Activated T-helper 17 cell treated with anti-CD3 and anti-CD28 coated beads, Interleukin-2, amount 50 U/mL, for 72 hours (primary cell): ENCODE measurements at regions not wholly inside any gene's neighbourhood (a gene's known extent, or its start where the extent isn't known, plus 50 kb on each side); places are given as distances from the start of the nearest gene placed in this dataset.
"Not testable (repeated sequence)": the region's sequence is repeated elsewhere in the genome, so short reads cannot be mapped to it uniquely, and the experiment has no call there.

Experiments used
- ATAC-seq: fragments of 150-1000 bp; cut with Tn5 transposase; replicated peaks from 2 replicates; pipeline ENCODE4 v1.10.0; 2021; ENCODE audit warnings: mild to moderate bottlenecking, moderate library complexity
- H3K27ac Mint-ChIP-seq: one replicate; pipeline ENCODE4 v1.8.0; 2022; ENCODE audit warnings: mixed read lengths
- H3K27me3 Mint-ChIP-seq: one replicate; pipeline ENCODE4 v1.8.0; 2022; ENCODE audit warnings: mixed read lengths
- H3K36me3 Mint-ChIP-seq: one replicate; pipeline ENCODE4 v1.8.0; 2022; ENCODE audit warnings: low read depth, mild to moderate bottlenecking, mixed read lengths
- H3K4me1 Mint-ChIP-seq: one replicate; pipeline ENCODE4 v1.8.0; 2022; ENCODE audit warnings: mixed read lengths
- H3K4me3 Mint-ChIP-seq: one replicate; pipeline ENCODE4 v1.8.0; 2022; ENCODE audit warnings: mild to moderate bottlenecking, mixed read lengths
- H3K9me3 Mint-ChIP-seq: one replicate; pipeline ENCODE4 v1.8.0; 2022; ENCODE audit warnings: mixed read lengths

DNA sequence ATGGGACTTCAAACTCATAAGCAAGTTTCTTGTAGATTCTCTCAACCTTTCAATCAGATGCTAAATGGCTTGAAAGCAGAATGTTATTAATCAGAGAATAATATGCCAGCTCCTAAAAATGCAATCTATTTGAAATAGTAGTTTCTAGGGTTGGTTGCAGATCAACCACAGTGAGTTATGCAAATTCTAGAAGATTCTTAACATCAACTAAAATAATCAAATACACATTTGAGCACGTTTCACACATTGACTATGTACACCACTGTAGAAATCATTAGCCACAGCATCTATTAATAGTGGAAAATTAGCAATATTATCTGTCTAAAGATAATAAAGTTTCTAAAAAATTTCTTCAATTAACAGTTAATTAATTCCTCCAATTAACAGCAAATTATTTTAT lies 141.9 kb upstream of the GJE1 start:
- Mint-ChIP-seq H3K4me1 (peaks cover 5% of the 10 kb centered on the region), H3K36me3 (no peaks in the 10 kb centered on the region), H3K9me3 (peaks cover 6% of the 10 kb centered on the region), H3K27me3 (peaks cover 8% of the 10 kb centered on the region), H3K4me3 (no peak overlapping the region), H3K27ac (no peak overlapping the region)
- no peak for ATAC-seq

DNA sequence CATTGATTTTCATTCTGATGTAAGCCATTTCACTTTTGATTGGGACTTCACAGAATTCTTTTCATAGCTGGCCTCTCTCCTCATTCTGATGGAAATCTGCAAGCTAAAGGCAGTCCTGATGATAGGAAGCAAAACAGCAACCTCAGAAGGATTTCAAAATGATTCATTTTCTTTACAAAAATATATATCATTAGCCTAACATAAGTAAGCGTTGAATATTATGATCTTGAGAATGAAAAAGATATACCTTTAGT lies 143.1 kb upstream of the GJE1 start:
- Mint-ChIP-seq H3K4me1 (no peaks in the 10 kb centered on the region), H3K27me3 (peaks cover 5% of the 10 kb centered on the region), H3K4me3 (no peak overlapping the region), H3K36me3 (no peaks in the 10 kb centered on the region), H3K27ac (no peak overlapping the region), H3K9me3 (no peaks in the 10 kb centered on the region)
- no peak for ATAC-seq

DNA sequence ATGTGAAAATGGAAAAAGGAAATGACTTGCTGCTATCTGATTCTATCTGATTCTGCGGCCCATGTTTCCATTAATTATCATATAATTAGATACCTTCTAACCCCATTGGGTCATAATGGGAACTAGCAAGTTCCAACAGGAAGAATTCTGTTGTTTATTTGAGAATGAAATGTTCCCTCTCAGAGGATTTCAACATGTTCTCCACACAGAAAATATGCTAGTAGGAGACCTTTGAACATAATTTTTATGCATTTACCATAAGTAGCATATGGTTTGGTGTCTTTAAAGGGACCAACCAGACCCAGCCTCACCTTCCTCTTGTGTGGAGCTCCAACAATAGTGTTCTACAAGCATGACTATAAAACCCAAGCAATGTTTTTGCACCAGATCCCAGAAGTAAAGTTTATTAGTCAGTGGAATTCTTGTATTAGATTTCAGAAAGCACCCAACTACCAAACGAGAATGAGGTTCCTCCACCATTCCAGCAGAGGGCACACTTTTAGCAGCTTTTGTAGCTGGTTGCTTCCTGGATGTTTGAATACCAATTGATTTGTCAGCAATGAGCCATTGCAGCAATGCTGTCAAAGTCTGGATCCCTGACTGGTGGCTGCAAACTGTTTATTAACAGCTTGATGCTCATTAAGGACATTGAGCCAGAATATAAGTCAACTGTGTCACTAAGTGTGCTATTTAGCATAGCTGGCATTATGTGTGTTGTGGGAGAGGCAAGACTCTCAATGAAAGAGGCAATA lies 143.6 kb upstream of the GJE1 start:
- Mint-ChIP-seq H3K4me1 (no peaks in the 10 kb centered on the region), H3K27ac (no peak overlapping the region), H3K9me3 (no peaks in the 10 kb centered on the region), H3K4me3 (no peak overlapping the region), H3K27me3 (peaks cover 5% of the 10 kb centered on the region), H3K36me3 (no peaks in the 10 kb centered on the region)
- ATAC-seq = peak; percentile 52

DNA sequence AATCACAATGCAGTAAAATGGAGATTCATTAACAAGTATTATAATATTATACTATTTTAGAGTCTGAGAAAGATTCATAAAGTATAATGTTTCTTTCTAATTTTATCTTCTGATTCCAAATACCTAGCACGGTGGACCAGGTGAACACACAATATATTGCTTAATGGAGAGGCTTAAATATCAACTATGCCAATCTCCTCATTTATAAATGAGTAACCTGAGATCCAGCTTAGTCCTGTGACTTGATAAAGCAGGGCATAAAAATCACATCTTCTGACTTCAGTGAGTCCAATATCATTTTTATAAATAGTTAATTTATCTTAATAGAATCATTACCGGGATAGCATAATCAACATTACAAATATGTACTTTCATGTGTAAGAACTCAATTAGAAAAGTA lies 144.4 kb upstream of the GJE1 start:
- no peaks in the 10 kb centered on the region for H3K9me3 Mint-ChIP-seq
- H3K27me3 Mint-ChIP-seq = peaks cover 2% of the 10 kb centered on the region
- no peak overlapping the region for H3K27ac Mint-ChIP-seq
- no peaks in the 10 kb centered on the region for H3K4me1 Mint-ChIP-seq
- no peaks in the 10 kb centered on the region for H3K36me3 Mint-ChIP-seq
- H3K4me3 Mint-ChIP-seq = no peak overlapping the region
- no peak for ATAC-seq

DNA sequence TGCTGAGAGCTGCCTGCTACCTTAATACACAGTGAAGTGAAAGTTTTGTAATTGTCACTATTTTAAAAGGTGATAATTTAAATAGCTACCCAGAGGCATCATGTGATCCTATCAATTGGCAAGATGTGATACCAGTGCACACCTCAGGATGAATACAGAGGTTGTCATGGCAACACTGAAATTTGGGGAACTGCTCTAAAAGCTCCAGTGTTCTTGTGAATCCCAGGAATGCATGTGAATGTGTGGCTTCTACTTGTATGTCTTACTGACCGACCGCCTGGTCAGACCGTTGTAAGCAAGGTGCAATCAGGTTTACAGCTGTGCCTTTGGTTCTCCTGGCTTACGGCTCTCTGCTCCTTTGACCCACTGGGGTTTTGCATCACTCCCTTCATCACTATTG lies 146.3 kb upstream of the GJE1 start:
- Mint-ChIP-seq H3K36me3 (no peaks in the 10 kb centered on the region), H3K27ac (no peak overlapping the region), H3K4me1 (no peaks in the 10 kb centered on the region), H3K9me3 (no peaks in the 10 kb centered on the region), H3K4me3 (no peak overlapping the region), H3K27me3 (peaks cover 3% of the 10 kb centered on the region)
- no peak for ATAC-seq

DNA sequence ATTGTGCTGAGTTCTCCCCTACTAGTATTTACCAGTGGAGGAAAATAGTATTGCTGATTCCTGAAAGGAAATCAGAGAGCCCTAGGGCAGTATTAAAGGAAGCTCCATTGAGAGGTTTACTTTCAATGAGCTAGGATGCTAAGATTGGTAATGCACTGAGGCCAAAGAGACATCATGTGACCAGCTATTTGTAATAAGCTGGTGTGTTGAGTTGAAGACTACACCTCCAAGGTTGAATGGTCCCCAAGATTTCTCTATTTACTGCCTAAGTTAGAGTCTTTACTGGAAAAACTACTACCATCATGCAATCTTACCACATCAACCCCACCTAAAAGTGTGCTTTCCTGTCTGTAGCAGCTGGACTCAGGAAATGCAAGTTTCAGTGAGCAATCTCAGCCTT lies 151.5 kb upstream of the GJE1 start:
- Mint-ChIP-seq H3K27ac (no peak overlapping the region), H3K4me3 (no peak overlapping the region), H3K9me3 (no peaks in the 10 kb centered on the region), H3K36me3 (no peaks in the 10 kb centered on the region), H3K27me3 (peaks cover 3% of the 10 kb centered on the region), H3K4me1 (no peaks in the 10 kb centered on the region)
- ATAC-seq = peak; percentile 16

DNA sequence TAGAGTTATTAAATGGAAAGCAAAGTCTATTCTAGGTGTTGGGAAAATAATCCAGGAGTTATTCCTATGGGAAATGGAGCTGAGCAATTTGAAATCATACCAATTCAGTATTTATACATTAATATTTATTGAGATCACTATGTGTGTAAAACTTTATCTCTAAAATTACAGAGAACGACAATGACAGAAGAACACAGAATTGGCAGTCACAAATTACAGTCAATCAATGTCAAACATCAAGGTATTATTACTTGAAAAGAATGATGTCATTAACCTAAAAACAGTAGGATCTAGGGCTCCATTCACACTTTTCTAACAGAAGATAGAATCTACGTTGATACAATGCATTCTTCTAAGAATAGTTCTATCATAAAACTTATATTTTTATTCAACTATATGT lies 154.9 kb upstream of the GJE1 start:
- no peaks in the 10 kb centered on the region for H3K4me1 Mint-ChIP-seq

DNA sequence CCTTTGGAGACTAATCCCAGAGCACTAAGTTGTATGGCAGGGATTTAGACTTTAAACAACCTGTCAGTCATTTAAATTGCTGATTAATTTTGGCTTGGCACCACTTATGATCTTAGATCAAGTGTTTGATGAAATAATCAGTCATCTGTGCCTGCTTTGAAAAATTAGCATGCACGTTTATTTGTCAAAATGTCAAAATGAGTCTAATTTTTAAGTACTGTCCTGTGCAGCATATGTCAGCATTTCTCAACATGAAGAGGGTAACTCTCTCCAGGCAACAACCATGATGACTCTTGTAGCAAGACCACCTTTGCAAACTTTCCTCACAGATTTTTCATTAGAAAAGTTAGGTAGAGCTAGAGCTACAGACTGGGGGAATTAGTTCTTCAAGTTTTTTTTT lies 155.7 kb upstream of the GJE1 start:
- ATAC-seq = no peak
- Mint-ChIP-seq H3K36me3 (no peaks in the 10 kb centered on the region), H3K4me3 (no peak overlapping the region), H3K9me3 (no peaks in the 10 kb centered on the region), H3K27ac (no peak overlapping the region), H3K4me1 (no peaks in the 10 kb centered on the region), H3K27me3 (no peaks in the 10 kb centered on the region)

More for the DNA sequence above, 154.9 kb upstream of the GJE1 start:
- Mint-ChIP-seq H3K36me3 (no peaks in the 10 kb centered on the region), H3K27ac (no peak overlapping the region), H3K9me3 (no peaks in the 10 kb centered on the region), H3K27me3 (no peaks in the 10 kb centered on the region), H3K4me3 (no peak overlapping the region)
- ATAC-seq = no peak

DNA sequence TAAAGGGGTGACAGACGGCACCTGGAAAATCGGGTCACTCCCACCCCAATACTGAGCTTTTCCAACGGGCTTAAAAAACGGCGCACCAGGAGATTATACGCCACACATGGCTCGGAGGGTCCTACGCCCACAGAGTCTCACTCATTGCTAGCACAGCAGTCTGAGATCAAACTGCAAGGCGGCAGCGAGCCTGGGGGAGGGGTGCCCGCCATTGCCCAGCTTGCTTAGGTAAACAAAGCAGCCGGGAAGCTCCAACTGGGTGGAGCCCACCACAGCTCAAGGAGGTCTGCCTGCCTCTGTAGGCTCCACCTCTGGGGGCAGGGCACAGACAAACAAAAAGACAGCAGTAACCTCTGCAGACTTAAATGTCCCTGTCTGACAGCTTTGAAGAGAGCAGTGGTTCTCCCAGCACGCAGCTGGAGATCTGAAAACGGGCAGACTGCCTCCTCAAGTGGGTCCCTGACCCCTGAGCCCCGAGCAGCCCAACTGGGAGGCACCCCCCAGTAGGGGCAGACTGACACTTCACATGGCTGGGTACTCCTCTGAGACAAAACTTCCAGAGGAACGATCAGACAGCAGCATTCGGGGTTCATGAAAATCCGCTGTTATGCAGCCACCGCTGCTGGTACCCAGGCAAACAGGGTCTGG lies 162.8 kb upstream of the GJE1 start:
- not testable (repeated sequence) for H3K36me3 Mint-ChIP-seq, H3K4me1 Mint-ChIP-seq, H3K27me3 Mint-ChIP-seq, H3K9me3 Mint-ChIP-seq, H3K27ac Mint-ChIP-seq, ATAC-seq, H3K4me3 Mint-ChIP-seq

DNA sequence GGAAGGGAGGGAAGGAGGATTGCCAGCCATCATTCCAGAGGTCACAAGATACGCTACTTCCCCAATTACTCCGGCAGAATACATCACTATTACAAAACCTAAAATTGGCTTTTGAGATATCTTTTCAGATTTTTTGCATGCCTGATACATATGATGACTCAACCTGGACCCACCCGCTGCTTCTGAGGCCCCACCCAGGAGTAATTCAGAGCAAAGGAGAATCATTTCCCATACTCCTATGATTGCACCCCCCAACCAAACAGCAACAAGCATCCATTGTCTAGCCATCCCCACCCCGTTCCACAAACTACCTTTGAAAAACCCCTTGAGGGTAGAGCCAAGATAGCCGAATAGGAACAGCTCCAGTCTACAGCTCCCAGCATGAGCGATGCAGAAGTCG lies 163.5 kb upstream of the GJE1 start:
- H3K27ac Mint-ChIP-seq = no peak overlapping the region
- peaks cover 6% of the 10 kb centered on the region for H3K4me1 Mint-ChIP-seq
- H3K36me3 Mint-ChIP-seq = no peaks in the 10 kb centered on the region
- no peaks in the 10 kb centered on the region for H3K9me3 Mint-ChIP-seq
- no peak for ATAC-seq
- no peak overlapping the region for H3K4me3 Mint-ChIP-seq
- no peaks in the 10 kb centered on the region for H3K27me3 Mint-ChIP-seq

DNA sequence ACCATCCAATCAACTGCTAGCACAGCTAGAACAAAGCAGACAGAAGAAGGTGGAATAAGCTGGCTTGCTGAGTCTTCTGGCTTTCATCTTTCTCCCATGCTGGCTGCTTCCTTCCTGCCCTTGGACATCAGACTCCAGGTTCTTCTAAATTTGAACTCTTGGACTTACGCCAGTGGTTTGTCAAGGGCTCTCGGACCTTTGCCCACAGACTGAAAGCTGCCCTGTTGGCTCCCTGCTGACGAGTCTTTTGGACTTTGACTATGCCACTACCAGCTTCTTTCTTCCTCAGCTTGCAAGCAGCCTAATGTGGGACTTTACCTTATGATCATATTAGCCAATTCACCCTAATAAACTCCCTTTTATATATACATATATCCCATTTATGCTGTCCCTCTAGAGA lies 164.1 kb upstream of the GJE1 start:
- ATAC-seq = no peak
- no peaks in the 10 kb centered on the region for H3K36me3 Mint-ChIP-seq
- peaks cover 6% of the 10 kb centered on the region for H3K4me1 Mint-ChIP-seq
- no peak overlapping the region for H3K27ac Mint-ChIP-seq
- H3K4me3 Mint-ChIP-seq = no peak overlapping the region
- H3K27me3 Mint-ChIP-seq = no peaks in the 10 kb centered on the region
- H3K9me3 Mint-ChIP-seq = no peaks in the 10 kb centered on the region

DNA sequence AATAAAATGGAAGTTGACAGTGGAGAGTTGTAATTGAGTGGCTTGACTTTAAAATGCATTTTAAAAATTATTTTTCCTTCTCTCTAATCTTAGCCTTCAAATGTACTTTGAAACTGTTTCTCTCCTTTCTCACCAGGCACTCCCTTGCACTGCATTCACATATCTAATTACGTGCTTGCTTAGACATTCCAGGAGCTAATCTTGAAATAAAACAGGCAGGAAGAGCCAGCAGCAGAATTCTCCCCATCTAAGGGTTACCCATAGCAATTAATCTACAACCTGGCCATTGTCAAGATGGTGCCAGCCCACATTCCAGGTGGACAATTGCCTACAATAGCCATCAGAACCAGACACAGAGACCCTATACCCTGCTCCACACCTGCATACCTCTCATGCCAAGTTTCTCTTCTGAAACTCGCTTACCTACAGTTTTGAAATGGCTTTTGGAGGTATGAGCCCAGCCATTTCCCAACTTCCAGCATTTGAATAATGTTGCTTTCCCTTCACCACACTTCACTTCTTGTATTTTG lies 167.6 kb upstream of the GJE1 start:
- H3K9me3 Mint-ChIP-seq = no peaks in the 10 kb centered on the region
- H3K4me3 Mint-ChIP-seq = no peak overlapping the region
- H3K27me3 Mint-ChIP-seq = no peaks in the 10 kb centered on the region
- no peak overlapping the region for H3K27ac Mint-ChIP-seq
- no peak for ATAC-seq
- H3K36me3 Mint-ChIP-seq = no peaks in the 10 kb centered on the region
- peaks cover 6% of the 10 kb centered on the region for H3K4me1 Mint-ChIP-seq

DNA sequence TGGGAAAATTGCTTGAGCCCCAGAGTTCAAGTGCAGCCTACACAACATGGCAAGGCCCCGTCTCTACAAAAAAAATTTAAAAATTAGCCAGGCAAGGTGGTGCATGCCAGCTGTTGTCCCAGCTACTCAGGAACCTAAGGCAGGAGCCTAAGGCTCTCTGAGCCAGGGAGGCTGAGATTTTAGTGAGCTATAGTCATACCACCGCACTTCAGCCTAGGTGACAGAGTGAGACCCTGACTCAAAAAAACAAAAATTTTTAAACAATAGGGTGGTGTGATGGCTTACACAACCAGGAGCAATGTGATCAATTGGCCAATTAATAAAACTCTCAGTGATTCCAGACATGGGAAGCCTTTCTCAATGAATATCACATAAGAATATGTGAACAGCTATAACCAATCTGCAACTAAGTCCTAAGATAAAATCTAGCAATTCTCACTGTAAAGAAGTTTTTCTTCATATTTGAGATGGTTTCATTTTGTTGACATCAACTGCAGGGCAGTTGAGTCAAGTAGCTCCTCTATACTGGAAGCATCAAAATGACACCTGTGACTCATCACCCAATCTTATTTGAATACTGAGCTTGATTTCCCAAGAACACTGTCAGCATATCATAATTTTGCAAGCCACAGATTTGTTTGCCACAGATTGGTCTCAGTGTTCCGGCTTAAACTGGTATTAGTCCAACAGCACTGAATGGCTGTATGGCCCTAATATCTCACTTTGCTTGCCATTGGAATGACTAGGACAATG lies 169.0 kb upstream of the GJE1 start:
- Mint-ChIP-seq H3K36me3 (no peaks in the 10 kb centered on the region), H3K4me1 (peaks cover 6% of the 10 kb centered on the region), H3K27me3 (no peaks in the 10 kb centered on the region), H3K27ac (no peak overlapping the region), H3K9me3 (no peaks in the 10 kb centered on the region), H3K4me3 (no peak overlapping the region)
- ATAC-seq = peak; percentile 91

DNA sequence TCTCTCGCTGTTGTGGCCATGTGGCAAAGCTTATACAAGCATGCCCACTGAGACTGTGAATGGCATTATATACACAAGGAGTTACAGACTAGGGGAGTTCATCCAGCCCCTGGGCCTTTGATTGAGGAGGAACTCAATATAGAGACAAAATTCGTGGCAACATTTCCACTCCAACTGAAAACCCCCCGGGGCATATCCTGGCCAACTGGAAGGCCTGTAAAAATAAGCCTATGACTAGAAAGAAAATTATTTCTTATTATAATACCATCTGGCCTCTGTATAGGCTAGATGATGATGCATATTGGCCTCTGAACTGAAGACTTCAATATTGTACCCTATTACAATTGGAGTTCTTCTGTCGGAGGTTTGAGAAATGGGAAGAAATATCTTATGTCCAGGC lies 175.5 kb upstream of the GJE1 start:
- Mint-ChIP-seq H3K36me3 (no peaks in the 10 kb centered on the region), H3K27me3 (no peaks in the 10 kb centered on the region), H3K4me1 (no peaks in the 10 kb centered on the region), H3K4me3 (no peak overlapping the region), H3K27ac (no peak overlapping the region), H3K9me3 (peaks cover 8% of the 10 kb centered on the region)
- no peak for ATAC-seq

DNA sequence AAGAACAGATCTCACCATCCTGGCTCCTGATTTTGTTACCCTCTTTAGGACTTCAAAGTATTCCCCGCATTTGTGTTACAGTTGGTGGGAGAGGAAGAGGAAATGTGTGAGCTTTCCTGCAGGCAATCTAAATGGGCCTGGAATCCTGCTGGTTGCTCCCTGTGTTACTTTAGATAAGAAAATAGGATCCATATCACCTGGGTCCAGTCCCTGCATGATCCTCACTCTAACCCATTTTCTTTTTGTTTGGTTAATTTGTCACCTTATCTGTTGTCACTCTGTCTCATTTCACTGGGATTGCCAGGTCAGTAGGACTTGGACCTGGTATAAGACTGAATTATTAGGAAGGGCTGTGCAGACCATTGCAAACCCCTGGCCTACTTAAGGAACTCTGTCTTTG lies 175.9 kb upstream of the GJE1 start:
- Mint-ChIP-seq H3K36me3 (no peaks in the 10 kb centered on the region), H3K27ac (no peak overlapping the region), H3K9me3 (peaks cover 11% of the 10 kb centered on the region), H3K4me3 (no peak overlapping the region), H3K4me1 (no peaks in the 10 kb centered on the region), H3K27me3 (no peaks in the 10 kb centered on the region)
- ATAC-seq = no peak
